NCI-H146 treated with DMSO at 0.1 percent for 48 hours (cell line): ENCODE measurements at regions not wholly inside any gene's neighbourhood (a gene's known extent, or its start where the extent isn't known, plus 50 kb on each side); places are given as distances from the start of the nearest gene placed in this dataset.

Source experiments
- DNase-seq: peaks from one replicate; lab custom pipeline; 2025; ENCODE audit not compliant: unreplicated experiment; lab: John Stamatoyannopoulos, UW

DNA sequence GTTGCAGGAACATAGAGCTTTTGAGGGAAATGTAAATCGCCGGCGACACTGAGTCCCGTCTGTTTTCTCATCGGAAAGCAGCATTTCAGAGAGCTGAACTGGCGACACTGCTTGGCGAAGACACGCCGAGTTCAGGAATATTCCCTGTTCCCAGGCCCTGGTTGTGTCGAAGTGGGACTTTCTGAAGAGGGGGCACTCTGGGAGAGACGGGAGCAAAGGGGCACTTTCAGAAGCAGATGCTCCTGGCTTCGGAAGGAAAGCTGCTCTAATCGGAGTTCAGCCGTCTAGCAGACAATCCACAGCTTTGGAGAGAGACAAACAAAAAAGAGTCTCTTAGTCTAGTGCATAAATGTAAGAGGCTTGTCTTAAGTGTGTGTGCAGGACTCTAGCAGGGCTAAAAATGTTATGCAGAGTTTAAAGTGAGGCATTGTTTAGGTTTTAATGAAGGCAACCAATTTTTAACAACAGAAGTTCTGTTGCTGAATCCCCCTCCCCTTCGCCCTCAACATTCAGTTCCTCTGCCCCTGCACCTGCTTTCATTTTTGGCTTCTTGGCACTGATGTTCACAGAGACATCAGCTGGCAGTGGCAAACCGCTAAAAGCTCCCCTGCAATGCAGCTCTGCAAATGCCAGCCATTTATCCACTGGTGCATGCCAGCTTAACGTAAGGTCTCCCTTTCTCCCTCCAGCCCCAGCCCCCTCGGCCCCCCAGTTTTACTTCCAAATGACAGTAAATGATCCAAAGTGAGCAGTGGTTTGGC lies 289.5 kb upstream of the MPDZ start:
- peak; percentile 45 for DNase-seq

DNA sequence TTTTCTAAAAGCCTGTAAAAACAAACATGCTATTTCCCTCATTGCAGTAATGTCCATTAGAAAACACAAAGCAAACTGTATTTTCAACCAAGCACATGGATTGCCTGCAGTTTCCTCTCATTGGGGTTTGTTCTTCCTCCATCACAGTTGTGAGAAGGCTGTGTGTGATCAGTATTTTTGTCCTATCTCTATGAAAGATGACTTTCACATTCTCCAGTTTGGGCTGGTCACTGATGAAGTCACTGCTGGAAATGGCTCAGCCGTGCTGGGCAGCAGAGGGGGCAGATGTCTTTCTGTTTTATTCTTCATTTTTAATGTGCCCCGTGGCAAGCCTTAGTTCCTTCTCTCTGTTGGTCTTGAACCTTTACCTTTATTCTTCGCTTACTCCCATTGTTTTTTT lies 288.9 kb upstream of the MPDZ start:
- DNase-seq, result peak; percentile 45

DNA sequence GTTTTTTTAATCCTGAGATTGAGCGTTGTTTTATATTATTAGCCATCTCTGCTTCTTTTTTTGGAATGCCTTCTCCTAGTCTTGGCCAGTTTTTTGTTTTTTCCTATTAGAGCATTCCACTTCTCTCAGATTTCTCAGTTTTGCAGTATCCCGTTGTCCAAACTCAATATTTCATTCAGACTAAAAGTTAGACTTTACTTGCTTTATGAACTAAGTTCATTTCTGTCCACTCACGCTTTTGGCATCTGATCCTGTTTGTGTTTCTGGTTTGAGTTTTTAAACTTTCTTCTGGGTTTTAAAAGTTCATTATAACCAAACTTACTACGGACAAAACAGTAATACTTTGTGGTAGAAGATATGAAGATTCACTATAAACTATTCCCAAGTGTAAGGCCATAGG lies 288.3 kb upstream of the MPDZ start:
- DNase-seq, result no peak

DNA sequence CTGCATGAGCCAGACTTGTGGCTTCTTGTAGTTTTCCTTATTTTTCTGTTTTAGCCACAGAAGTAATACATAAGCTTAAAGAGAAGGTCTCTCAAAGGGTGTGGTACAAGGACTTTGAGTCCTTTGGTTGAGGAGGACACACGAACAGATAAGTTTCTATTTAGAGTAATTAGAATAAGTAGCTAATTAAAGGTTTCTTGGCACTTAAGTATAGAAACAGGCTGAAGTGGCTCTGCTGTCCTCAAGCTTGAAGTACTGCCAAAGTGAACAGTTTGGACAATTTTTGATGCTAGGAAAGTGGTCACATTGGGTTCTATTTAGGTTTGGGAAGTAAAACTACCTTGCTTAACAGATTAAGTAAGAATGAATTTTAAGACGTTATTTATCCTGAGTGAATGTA lies 278.3 kb upstream of the MPDZ start:
- DNase-seq, result no peak

DNA sequence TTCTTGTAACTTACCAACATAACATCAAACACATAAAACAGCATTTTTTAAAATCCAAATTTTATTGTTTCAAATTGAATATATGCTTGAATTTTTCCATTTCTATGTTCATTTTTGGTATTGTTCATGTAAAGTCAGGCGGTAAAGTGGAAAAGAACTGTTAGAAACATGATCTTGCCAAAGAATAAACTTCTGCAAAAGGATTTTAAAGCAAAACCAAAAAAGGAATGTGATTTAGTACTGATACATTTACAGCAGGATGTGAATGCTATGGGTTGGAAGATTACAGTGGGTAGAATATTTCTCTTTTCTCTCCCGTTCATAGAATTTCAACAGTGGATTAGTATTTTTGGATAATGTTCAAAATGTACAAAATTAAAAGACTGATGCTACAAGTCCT lies 277.2 kb upstream of the MPDZ start:
- no peak for DNase-seq

DNA sequence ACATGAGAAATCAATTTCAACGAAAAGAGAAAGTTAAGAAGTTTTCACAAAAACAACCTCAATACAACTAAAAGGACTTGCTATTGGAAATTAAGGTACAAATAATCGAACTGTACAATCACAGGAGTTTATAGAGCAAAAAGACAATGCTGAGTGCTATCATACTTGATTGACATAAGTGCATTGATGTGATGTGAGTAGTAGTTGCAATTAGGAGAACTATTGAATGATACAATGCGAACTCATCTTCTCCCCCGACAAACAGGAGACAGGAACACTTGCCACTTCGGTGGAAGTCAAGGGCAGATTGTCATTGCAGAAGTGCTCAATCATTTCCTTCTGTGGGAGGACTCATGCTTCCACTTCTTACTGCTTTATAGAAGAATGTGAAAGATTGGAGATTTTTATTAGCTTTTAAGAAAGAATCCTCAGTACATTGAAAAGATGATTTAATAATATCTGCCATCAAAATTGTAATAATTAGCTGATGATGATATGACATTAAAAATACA lies 276.6 kb upstream of the MPDZ start:
- no peak for DNase-seq

DNA sequence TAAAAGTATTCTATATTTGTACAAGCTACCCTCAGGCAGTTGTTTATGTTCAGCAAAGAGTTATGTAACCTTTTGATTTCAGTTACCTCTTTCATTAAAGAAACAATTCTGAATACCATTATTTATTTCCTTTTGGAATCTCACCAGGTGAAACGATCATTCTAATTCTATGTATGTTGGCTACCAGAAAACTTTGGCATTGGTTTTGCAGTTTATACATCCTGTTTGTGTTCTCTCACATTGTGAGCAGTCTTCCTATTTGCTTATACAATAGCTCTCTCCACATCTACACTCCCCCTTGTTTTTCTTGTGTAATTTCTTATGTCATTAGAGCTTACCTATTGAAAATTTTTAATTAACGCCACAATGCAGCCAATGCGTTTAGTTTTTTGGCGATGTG lies 276.0 kb upstream of the MPDZ start:
- no peak for DNase-seq

DNA sequence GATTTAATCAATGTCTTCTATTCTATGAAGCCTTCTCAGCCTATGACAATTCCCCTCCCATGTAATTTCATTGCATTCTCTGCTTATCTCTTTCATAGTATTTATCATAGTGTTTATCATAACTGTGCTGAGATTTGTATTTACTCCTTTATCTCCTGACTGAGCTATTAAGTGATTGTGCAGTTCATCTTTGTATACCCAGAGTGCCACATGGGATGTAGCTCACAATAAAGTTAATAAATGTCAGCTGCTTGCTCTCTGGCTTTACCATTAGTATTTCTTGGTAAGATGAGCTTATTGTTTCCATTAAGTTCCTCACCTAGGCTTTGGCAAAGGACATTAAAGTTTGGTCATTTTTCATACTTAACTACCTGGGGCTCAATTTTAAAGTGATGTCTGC lies 275.1 kb upstream of the MPDZ start:
- DNase-seq, result no peak

DNA sequence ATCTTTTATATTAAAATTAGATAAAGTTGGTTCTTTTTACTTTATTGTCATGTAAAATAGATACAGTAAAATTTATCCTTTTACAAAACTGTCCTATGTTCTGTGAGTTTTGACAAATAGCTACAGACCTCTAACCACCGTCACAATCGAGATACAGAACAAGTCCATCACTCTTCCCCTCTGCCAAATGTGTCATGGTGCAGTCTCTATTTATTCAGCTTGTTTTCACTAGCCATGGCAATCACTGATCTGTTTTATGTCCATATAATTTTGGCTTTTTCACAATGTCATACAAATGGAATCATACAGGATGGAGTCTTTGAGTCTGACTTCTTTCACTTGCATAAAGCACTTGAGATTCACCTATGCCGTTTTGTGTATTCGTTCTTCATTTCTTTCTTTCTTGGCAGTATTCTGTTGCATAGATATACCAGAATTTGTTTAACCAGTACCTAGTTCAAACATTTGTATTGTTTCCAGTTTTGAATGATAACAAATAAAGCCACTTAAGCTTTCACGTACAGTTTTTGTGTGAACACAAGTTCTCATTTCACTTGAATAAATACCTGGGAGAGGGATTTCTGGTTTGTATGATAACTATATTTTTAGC lies 273.2 kb upstream of the MPDZ start:
- no peak for DNase-seq

DNA sequence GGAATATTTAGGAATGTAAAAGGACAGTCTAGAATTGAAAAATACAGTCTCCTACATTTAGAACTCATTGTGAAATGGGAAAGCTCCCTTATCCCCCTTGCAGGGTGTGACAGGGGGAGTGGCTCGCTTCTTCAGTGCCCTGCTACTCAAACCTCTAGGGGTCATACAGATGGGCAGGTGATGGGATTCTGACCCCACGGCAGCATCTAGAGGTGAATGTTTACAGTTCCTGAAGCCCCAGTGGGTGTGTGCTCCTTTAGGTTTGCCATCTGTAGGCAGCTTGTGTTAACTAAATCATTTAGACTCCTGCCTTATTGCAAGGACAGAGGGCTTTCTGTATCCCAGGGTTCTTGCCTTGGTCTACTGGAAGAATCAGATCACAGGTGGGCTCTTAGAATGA lies 271.0 kb upstream of the MPDZ start:
- DNase-seq, result no peak

DNA sequence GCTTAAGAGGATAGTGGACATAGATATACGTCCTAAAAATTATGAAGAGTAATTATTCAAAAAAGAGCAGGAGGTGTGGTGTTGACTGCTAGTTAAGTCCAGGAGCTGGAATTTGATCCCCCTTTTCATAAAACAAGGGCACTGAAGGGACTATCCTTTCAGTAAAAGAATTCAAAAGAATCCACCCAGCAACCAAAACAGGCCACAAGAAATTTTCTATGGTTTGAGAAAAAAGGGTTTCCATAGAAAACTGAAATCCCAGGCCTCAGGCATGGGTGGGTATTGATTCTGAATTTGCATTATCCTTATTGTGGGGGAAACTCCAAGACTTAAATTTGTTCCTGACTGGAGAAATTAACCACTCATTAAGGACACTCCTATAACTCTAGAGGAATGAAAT lies 269.0 kb upstream of the MPDZ start:
- no peak for DNase-seq

DNA sequence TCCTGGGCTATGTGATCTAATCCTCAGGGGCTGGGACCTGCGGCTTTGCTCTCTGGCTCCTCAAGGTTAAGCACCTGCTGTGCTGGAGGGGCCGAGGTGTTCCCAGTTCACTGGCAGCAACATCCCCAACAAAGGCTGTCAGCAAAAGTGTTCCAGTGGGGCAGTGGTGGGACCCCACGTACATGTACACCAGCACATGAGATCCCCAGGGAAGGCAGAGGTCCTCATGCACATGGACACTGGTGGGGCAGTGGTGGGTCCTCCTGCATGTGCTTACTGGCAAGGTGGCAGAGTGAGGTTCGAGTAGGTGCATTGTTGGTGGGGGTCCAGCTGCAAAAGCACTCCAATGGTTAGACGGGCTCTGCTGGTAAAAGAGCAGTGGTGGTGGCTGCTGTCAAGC lies 255.6 kb upstream of the MPDZ start:
- DNase-seq, result no peak

DNA sequence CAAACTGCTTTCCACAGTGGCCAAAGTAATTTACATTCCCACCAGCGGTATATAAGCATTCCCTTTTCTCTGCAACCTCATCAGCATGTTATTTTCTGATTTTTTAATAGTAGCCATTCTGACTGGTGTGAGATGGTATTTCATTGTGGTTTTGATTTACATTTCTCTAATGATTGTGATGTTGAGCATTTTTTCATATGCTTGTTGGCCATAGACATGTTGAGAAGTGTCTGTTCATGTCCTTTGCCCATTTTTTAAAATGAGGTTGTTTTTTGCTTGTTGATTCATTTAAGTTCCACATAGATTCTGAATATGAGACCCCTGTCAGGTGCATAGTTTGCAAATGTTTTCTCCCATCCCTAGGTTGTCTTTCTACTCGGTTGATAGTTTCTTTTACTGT lies 254.5 kb upstream of the MPDZ start:
- no peak for DNase-seq

DNA sequence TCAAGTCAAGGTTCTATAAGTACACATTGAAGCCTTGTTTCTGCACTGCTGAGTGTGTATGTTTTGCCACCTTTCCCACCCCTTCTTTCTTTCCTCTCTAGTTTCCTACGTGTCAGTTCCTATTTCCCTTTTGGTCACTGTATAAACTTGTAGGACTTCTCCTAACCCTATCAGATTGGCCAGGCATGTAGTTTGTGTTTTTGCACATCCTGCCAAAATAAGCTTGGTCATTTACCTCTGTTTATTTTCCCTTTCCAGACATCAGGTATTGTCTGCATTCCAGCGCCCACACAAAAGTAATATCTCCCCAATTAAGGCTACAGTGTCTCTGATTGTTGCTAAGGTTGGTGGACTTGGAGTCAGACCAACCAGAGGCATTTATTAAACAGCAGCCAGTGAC lies 252.9 kb upstream of the MPDZ start:
- no peak for DNase-seq

DNA sequence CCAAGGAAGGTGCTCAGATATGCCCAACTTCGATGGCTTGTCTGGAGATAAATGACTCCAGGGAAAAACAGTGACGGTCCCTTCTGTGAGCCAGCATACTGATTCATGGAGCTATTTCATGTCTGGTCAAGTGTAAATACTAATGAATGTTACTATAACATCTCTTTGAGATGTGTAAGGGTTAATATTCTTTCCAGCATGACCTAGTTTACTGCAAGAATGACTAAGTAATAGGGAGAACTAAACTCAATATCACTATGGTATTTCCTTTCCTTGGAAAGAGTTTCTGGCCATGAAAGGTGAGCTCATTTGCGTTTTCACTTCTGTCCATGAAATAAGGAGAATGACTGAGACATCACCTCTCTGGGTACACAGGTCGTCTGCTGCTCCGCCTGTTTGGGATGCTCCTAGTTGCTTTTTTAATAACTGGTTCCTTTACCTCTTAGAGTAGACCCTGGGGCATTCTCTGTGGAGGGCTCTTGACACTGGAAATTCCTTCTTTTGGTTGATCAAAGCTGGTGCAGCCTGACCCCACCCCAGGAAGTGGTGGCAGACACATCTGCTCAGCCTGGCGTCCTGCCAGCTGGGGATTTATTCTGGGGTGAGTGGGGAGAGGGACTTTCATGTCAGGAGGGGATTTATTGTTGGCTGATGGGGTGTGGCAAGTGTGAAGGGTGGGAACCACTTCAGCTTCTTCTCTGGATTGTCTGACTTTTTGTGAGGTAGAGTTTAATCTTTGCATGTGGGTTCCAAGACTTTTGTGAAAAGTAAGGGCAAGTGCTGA lies 250.0 kb upstream of the MPDZ start:
- DNase-seq, result peak; percentile 21

DNA sequence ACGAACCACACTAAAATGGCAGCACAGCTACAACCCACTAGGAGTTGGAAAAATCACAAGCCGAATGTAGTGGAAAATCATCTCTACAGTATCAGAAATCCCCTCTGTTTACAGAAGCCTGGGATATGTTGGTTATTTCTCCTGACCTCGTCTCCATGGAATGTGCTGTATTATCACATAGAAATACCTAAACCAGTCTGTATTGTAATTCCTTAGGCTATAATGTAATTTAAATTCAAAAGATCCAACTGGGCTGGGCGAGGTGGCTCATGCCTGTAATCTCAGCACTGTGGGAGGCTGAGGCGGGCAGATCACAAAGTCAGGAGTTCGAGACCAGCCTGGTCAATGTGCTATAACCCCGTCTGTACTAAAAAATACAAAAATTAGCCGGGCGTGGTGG lies 244.8 kb upstream of the MPDZ start:
- DNase-seq, result no peak

DNA sequence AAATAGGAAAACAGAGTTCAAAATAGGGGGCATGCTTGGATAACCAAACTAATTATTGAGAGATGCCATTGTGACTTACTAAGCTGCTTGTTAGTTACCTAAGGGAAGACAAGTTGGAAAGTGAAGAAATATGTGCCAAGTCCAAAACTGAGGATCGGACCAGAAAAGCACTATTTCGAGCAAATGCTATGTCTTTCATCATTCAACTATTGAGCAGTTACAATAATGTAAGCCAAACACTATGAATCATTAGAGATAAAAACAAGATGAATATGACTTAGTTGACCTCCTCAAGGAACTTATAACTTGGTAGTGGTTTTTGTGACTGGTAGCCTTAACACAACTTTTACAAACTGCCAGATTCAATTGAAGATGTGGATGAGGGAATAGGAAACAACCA lies 240.6 kb upstream of the MPDZ start:
- no peak for DNase-seq

DNA sequence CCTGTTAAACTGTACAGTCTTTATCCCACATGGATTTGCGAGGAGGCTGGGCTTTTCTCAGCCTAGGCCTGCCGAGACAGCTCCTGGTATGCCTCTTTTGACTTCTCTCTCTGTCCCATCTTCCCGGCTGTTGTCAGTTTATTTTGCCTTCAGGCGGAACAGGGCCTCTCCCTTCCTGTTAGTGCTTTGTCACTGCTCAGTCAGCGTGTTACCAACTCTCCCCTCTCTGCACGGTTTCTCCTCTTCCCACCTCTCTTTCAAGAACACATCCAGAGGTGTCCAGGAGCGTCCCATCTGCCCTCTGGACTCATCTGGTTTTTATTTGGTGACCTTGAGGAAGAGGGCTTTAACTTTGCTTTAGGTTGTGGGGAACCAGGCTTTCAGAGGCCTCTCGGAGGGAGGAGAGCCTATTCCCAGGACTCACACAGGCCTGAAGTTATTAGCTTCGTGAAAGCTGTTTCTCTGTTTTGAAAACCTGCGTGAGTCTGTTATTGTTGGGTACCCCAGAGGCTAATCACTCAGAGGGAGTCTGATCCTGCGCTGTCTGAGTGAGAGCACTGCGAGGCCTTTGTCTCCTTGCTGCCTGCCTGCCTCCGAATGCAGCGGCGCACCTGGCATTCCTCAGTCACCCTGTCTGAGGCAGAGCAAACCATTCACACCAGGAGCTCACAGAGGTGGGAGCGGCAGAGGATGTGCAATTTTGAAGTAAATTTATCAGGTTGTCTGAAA lies 234.4 kb upstream of the MPDZ start:
- peak; percentile 95 for DNase-seq

DNA sequence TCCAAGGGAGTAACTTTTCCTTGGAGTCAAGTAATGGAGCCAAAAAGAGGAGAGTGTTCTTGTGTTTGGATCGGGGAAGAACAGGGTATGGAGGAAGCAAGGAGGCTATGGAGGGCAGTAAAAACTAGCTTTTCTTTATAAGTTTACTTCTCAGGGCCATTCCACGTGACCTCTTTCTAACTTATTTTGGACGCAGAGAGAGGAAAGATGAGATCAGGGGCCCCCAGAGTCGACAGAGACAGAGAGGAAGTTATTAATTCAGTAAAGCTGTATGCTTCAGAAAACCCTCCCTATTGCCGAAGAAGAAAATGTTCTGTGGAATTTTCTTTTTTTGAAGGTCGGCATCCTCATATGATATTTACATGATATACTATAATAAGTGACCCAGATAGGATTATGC lies 233.8 kb upstream of the MPDZ start:
- no peak for DNase-seq

DNA sequence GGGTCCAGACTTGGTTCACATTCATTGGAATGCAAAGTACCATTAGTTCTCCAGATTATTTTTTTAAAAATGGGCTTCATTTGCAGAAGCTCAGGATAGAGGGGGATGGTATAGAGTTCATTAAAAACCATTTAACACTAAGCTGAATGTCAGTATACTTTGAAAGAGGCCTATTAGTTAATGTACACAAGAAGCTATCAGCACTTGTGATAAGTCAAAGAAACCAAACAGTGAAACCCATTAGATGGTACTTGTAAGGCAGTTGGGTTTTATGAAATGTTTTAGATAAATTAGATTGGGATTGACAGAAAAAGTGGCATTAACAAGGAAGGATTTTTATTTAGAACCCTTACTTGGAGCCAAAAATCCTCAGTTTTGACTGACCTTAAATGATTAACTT lies 229.2 kb upstream of the MPDZ start:
- peak; percentile 59 for DNase-seq

DNA sequence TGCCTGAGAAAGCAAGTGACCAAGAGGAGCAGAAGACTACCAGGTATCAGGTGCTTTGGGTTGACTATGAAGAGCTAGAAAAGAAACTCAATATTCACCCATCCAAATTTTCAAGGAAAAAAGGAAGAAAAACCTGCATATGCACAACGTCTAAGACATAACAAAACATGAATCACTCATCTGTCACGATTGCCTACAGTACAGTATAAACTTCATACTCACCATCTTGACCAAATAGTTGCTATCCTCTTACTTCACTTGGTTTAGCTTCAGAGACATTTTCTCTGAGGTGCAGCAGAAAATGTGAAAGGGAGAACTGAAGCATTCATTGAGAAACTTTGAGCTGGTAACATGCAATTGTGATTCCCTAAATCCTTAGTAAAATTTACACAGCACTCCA lies 228.6 kb upstream of the MPDZ start:
- no peak for DNase-seq
